ENCODE measurements at regions not wholly inside any gene's neighbourhood (a gene's known extent, or its start where the extent isn't known, plus 50 kb on each side); places are given as distances from the start of the nearest gene placed in this dataset.

GRCh38 chr3:162956711-162957110 is 1460.1 kb downstream of the OTOL1 start:
- TF ChIP-seq ZNF239 (CRISPR knock-in tag; IDR thresholded peaks at IDR 0.05) (no peak), MXD1 (CRISPR knock-in tag; IDR thresholded peaks at IDR 0.05; ENCODE audit: borderline replicate concordance, poor library complexity, severe bottlenecking) (no peak), RAD21 (CRISPR knock-in tag; conservative IDR thresholded peaks at IDR 0.05 in 1 of 2, IDR thresholded peaks at IDR 0.05 in 1 of 2) (no peak)
- TF ChIP-seq, protein P1, sequence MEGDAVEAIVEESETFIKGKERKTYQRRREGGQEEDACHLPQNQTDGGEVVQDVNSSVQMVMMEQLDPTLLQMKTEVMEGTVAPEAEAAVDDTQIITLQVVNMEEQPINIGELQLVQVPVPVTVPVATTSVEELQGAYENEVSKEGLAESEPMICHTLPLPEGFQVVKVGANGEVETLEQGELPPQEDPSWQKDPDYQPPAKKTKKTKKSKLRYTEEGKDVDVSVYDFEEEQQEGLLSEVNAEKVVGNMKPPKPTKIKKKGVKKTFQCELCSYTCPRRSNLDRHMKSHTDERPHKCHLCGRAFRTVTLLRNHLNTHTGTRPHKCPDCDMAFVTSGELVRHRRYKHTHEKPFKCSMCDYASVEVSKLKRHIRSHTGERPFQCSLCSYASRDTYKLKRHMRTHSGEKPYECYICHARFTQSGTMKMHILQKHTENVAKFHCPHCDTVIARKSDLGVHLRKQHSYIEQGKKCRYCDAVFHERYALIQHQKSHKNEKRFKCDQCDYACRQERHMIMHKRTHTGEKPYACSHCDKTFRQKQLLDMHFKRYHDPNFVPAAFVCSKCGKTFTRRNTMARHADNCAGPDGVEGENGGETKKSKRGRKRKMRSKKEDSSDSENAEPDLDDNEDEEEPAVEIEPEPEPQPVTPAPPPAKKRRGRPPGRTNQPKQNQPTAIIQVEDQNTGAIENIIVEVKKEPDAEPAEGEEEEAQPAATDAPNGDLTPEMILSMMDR (IDR thresholded peaks at IDR 0.05 in 2 of 3, conservative IDR thresholded peaks at IDR 0.05 in 1 of 3; ENCODE audit: insufficient read depth in 2 of 3, low read depth in 1 of 3, low read length in 3 of 3): no peak
- TF ChIP-seq, protein P2, sequence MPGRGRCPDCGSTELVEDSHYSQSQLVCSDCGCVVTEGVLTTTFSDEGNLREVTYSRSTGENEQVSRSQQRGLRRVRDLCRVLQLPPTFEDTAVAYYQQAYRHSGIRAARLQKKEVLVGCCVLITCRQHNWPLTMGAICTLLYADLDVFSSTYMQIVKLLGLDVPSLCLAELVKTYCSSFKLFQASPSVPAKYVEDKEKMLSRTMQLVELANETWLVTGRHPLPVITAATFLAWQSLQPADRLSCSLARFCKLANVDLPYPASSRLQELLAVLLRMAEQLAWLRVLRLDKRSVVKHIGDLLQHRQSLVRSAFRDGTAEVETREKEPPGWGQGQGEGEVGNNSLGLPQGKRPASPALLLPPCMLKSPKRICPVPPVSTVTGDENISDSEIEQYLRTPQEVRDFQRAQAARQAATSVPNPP (IDR thresholded peaks at IDR 0.05; ENCODE audit: borderline replicate concordance, insufficient read depth, insufficient read length): no peak
